Neural cell (in vitro differentiated cells): ENCODE measurements at regions not wholly inside any gene's neighbourhood (a gene's known extent, or its start where the extent isn't known, plus 50 kb on each side); places are given as distances from the start of the nearest gene placed in this dataset.

Source experiments
- H2AFZ ChIP-seq: fragments of 200-600, 300-800 bp; sonication (generic), shearing (Covaris generic); 2 replicates; pipeline ENCODE4 v1.6.0; 2014; ENCODE audit warnings: low read depth, mild to moderate bottlenecking, antibody characterized with exemption, low read length, moderate library complexity
- H3F3A ChIP-seq: fragments of 200-600 bp; shearing (Covaris generic); 2 replicates; pipeline ENCODE4 v1.6.1; 2016; ENCODE audit warnings: mild to moderate bottlenecking, moderate library complexity, mixed read lengths, antibody characterized with exemption, low read length; ENCODE audit not compliant: insufficient read depth, poor library complexity, severe bottlenecking
- H3K27ac ChIP-seq: fragments of 200-600, 300-800 bp; sonication (generic), shearing (Covaris generic); 2 replicates; pipeline ENCODE4 v1.5.1; 2014; ENCODE audit warnings: mild to moderate bottlenecking, low read length, moderate library complexity
- H3K27me3 ChIP-seq: fragments of 300-800, 200-600 bp; sonication (generic), shearing (Covaris generic); 2 replicates; pipeline ENCODE4 v1.6.0; 2014; ENCODE audit warnings: mild to moderate bottlenecking, low read depth, low read length, moderate library complexity; ENCODE audit not compliant: insufficient read depth
- H3K36me3 ChIP-seq: fragments of 300-800, 200-600 bp; sonication (generic), shearing (Covaris generic); 2 replicates; pipeline ENCODE4 v1.5.1; 2014; ENCODE audit warnings: mild to moderate bottlenecking, antibody characterized with exemption, low read length, moderate library complexity; ENCODE audit not compliant: insufficient read depth
- H3K4me2 ChIP-seq: fragments of 300-800, 200-600 bp; sonication (generic), shearing (Covaris generic); 2 replicates; pipeline ENCODE4 v1.6.0; 2014; ENCODE audit warnings: mild to moderate bottlenecking, low read length
- H3K4me3 ChIP-seq: fragments of 300-800, 200-600 bp; sonication (generic), shearing (Covaris generic); 2 replicates; pipeline ENCODE4 v1.5.1; 2014; ENCODE audit warnings: mild to moderate bottlenecking, low read length, moderate library complexity
- H3K79me2 ChIP-seq: fragments of 200-600 bp; shearing (Covaris generic); replicated peaks from 2 replicates; pipeline ENCODE4 v1.6.0; 2014; ENCODE audit warnings: mild to moderate bottlenecking, low read length, moderate library complexity; ENCODE audit not compliant: insufficient read depth
- H3K9ac ChIP-seq: fragments of 300-800, 200-600 bp; sonication (generic), shearing (Covaris generic); 2 replicates; pipeline ENCODE4 v1.6.1; 2016; ENCODE audit warnings: mild to moderate bottlenecking, low read length, mixed read lengths
- H3K9me2 ChIP-seq: fragments of 200-600 bp; shearing (Covaris generic); 2 replicates; pipeline ENCODE4 v1.6.1; 2016; ENCODE audit warnings: mild to moderate bottlenecking, low read length, mixed read lengths; ENCODE audit not compliant: insufficient read depth
- H3K9me3 ChIP-seq: fragments of 200-600, 300-800 bp; sonication (generic), shearing (Covaris generic); 2 replicates; pipeline ENCODE4 v1.6.1; 2016; ENCODE audit warnings: mild to moderate bottlenecking, mixed run types, low read length, moderate library complexity, mixed read lengths
- H4K20me1 ChIP-seq: fragments of 200-600 bp; shearing (Covaris generic); 2 replicates; pipeline ENCODE4 v1.6.1; 2016; ENCODE audit warnings: mild to moderate bottlenecking, mixed run types; ENCODE audit not compliant: insufficient read depth
- CTCF ChIP-seq: fragments of 450-650 bp; IDR thresholded peaks from 2 replicates; pipeline ENCODE4 v1.5.1; 2014; ENCODE audit warnings: antibody characterized with exemption, mild to moderate bottlenecking, moderate library complexity; ENCODE audit not compliant: poor library complexity, severe bottlenecking
- EP300 ChIP-seq: fragments of 450-650 bp; conservative IDR thresholded peaks from 2 replicates; pipeline ENCODE4 v1.6.1; 2014; ENCODE audit warnings: antibody characterized with exemption, mild to moderate bottlenecking, moderate library complexity; ENCODE audit not compliant: poor library complexity, severe bottlenecking
- EZH2 ChIP-seq: fragments of 200-600, 300-800 bp; shearing (Covaris generic), sonication (generic); IDR thresholded peaks from 2 replicates; pipeline ENCODE4 v1.6.1; 2014; ENCODE audit warnings: antibody characterized with exemption, low read length, borderline replicate concordance, mild to moderate bottlenecking; ENCODE audit not compliant: insufficient read depth, poor library complexity, severe bottlenecking
- MXI1 ChIP-seq: fragments of 450-650 bp; conservative IDR thresholded peaks from 2 replicates; pipeline ENCODE4 v1.6.1; 2014; ENCODE audit warnings: antibody characterized with exemption, mild to moderate bottlenecking; ENCODE audit not compliant: poor library complexity, severe bottlenecking
- POLR2AphosphoS5 ChIP-seq: IDR thresholded peaks from 2 replicates; pipeline ENCODE4 v1.6.1; 2012
- RAD21 ChIP-seq: fragments of 450-650 bp; conservative IDR thresholded peaks from 2 replicates; pipeline ENCODE4 v1.6.1; 2014; ENCODE audit warnings: antibody characterized with exemption, mild to moderate bottlenecking, moderate library complexity
- REST ChIP-seq: IDR thresholded peaks from 2 replicates; pipeline ENCODE4 v1.6.1; 2012; ENCODE audit warnings: borderline replicate concordance
- SMC3 ChIP-seq: fragments of 450-650 bp; conservative IDR thresholded peaks from 2 replicates; pipeline ENCODE4 v1.6.1; 2014; ENCODE audit warnings: antibody characterized with exemption, mild to moderate bottlenecking, moderate library complexity; ENCODE audit not compliant: poor library complexity
- TAF1 ChIP-seq: IDR thresholded peaks from 2 replicates; pipeline ENCODE4 v1.6.1; 2012; ENCODE audit warnings: low read depth

GRCh38 chr3:191637611-191638010, 176.6 kb downstream of the PYDC2 start:
- Histone ChIP-seq H3K79me2 (no peaks in the 10 kb centered on the region), H3K9ac (no peak overlapping the region), H4K20me1 (no peaks in the 10 kb centered on the region), H3K4me3 (no peak overlapping the region), H3K9me2 (no peaks in the 10 kb centered on the region), H3K36me3 (no peaks in the 10 kb centered on the region), H3K27ac (no peak overlapping the region), H3K9me3 (no peaks in the 10 kb centered on the region), H2AFZ (no peak overlapping the region), H3F3A (no peaks in the 10 kb centered on the region), H3K4me2 (no peak overlapping the region), H3K27me3 (no peaks in the 10 kb centered on the region)
- TF ChIP-seq EP300 (no peak), SMC3 (no peak), POLR2AphosphoS5 (no peak), EZH2 (no peak), REST (no peak), MXI1 (no peak), RAD21 (no peak), TAF1 (no peak), CTCF (no peak)

- no peaks in the 10 kb centered on the region for H3K9me2 ChIP-seq
- H3K9me3 ChIP-seq: no peaks in the 10 kb centered on the region
- no peaks in the 10 kb centered on the region for H4K20me1 ChIP-seq
- no peaks in the 10 kb centered on the region for H3F3A ChIP-seq
- H3K4me2 ChIP-seq: no peak overlapping the region
- H3K4me3 ChIP-seq: no peak overlapping the region
- H3K27me3 ChIP-seq: no peaks in the 10 kb centered on the region
- TF ChIP-seq EZH2 (no peak), SMC3 (no peak), REST (no peak), EP300 (no peak), CTCF (no peak), MXI1 (no peak), TAF1 (no peak), RAD21 (no peak), POLR2AphosphoS5 (no peak)
- H3K9ac ChIP-seq: no peak overlapping the region
- no peak overlapping the region for H2AFZ ChIP-seq
- no peaks in the 10 kb centered on the region for H3K36me3 ChIP-seq
- no peak overlapping the region for H3K27ac ChIP-seq
- H3K79me2 ChIP-seq: no peaks in the 10 kb centered on the region
Observed at GRCh38 chr3:191641789-191642188, 180.8 kb downstream of the PYDC2 start.
